ENCODE measurements at regions not wholly inside any gene's neighbourhood (a gene's known extent, or its start where the extent isn't known, plus 50 kb on each side); places are given as distances from the start of the nearest gene placed in this dataset.

GRCh38 chr2:123530004-123530403 is 495.1 kb upstream of the CNTNAP5 start:
- Histone ChIP-seq H3K9me3 (ENCODE audit: insufficient read depth, low read depth, low read length) (no peaks in the 10 kb centered on the region; the same call in 1 of the 2 replicates), H3K4me1 (ENCODE audit: insufficient read depth, low read length) (no peaks in the 10 kb centered on the region), H3K27ac (ENCODE audit: low read length) (no peak overlapping the region), H3K4me3 (ENCODE audit: low read length) (no peak overlapping the region), H3K36me3 (ENCODE audit: insufficient read depth, low read depth, low read length) (no peaks in the 10 kb centered on the region), H3K27me3 (ENCODE audit: insufficient read depth, low read length) (no peaks in the 10 kb centered on the region), H3K9ac (ENCODE audit: low read depth, low read length) (no peak overlapping the region)

GRCh38 chr2:123532126-123532525 is 493.0 kb upstream of the CNTNAP5 start:
- Histone ChIP-seq H3K27me3 (ENCODE audit: insufficient read depth, low read length) (no peaks in the 10 kb centered on the region), H3K4me3 (ENCODE audit: low read length) (no peak overlapping the region), H3K9ac (ENCODE audit: low read depth, low read length) (no peak overlapping the region), H3K9me3 (ENCODE audit: insufficient read depth, low read depth, low read length) (no peaks in the 10 kb centered on the region), H3K27ac (ENCODE audit: low read length) (no peak overlapping the region), H3K4me1 (ENCODE audit: insufficient read depth, low read length) (no peaks in the 10 kb centered on the region), H3K36me3 (ENCODE audit: insufficient read depth, low read depth, low read length) (no peaks in the 10 kb centered on the region)

GRCh38 chr2:123532994-123533393 is 492.1 kb upstream of the CNTNAP5 start:
- H3K9ac ChIP-seq (ENCODE audit: low read depth, low read length): no peak overlapping the region
- no peak overlapping the region for H3K27ac ChIP-seq (ENCODE audit: low read length)
- H3K36me3 ChIP-seq (ENCODE audit: insufficient read depth, low read depth, low read length): no peaks in the 10 kb centered on the region
- no peaks in the 10 kb centered on the region for H3K4me1 ChIP-seq (ENCODE audit: insufficient read depth, low read length)
- H3K27me3 ChIP-seq (ENCODE audit: insufficient read depth, low read length): no peaks in the 10 kb centered on the region
- no peak overlapping the region for H3K4me3 ChIP-seq (ENCODE audit: low read length)
- no peaks in the 10 kb centered on the region for H3K9me3 ChIP-seq (ENCODE audit: insufficient read depth, low read depth, low read length)

- Histone ChIP-seq H3K9me3 (ENCODE audit: insufficient read depth, low read depth, low read length) (no peaks in the 10 kb centered on the region), H3K27me3 (ENCODE audit: insufficient read depth, low read length) (no peaks in the 10 kb centered on the region), H3K36me3 (ENCODE audit: insufficient read depth, low read depth, low read length) (no peaks in the 10 kb centered on the region), H3K27ac (ENCODE audit: low read length) (no peak overlapping the region), H3K9ac (ENCODE audit: low read depth, low read length) (no peak overlapping the region), H3K4me3 (ENCODE audit: low read length) (no peak overlapping the region), H3K4me1 (ENCODE audit: insufficient read depth, low read length) (no peaks in the 10 kb centered on the region)
Observed at GRCh38 chr2:123540291-123540690, 484.8 kb upstream of the CNTNAP5 start.

- H3K36me3 ChIP-seq (ENCODE audit: insufficient read depth, low read depth, low read length): no peaks in the 10 kb centered on the region
Observed at GRCh38 chr2:123546353-123546752, 478.7 kb upstream of the CNTNAP5 start.

GRCh38 chr2:123563515-123563914 is 461.6 kb upstream of the CNTNAP5 start:
- Histone ChIP-seq H3K36me3 (ENCODE audit: insufficient read depth, low read depth, low read length) (no peaks in the 10 kb centered on the region), H3K9ac (ENCODE audit: low read depth, low read length) (no peak overlapping the region), H3K9me3 (ENCODE audit: insufficient read depth, low read depth, low read length) (no peaks in the 10 kb centered on the region), H3K4me3 (ENCODE audit: low read length) (no peak overlapping the region), H3K27ac (ENCODE audit: low read length) (no peak overlapping the region), H3K27me3 (ENCODE audit: insufficient read depth, low read length) (no peaks in the 10 kb centered on the region), H3K4me1 (ENCODE audit: insufficient read depth, low read length) (no peaks in the 10 kb centered on the region)

More at GRCh38 chr2:123546353-123546752, 478.7 kb upstream of the CNTNAP5 start:
- no peaks in the 10 kb centered on the region for H3K4me1 ChIP-seq (ENCODE audit: insufficient read depth, low read length)
- H3K9me3 ChIP-seq (ENCODE audit: insufficient read depth, low read depth, low read length): no peaks in the 10 kb centered on the region
- no peaks in the 10 kb centered on the region for H3K27me3 ChIP-seq (ENCODE audit: insufficient read depth, low read length)
- H3K9ac ChIP-seq (ENCODE audit: low read depth, low read length): no peak overlapping the region
- H3K4me3 ChIP-seq (ENCODE audit: low read length): no peak overlapping the region
- no peak overlapping the region for H3K27ac ChIP-seq (ENCODE audit: low read length)

- Histone ChIP-seq H3K4me1 (ENCODE audit: insufficient read depth, low read length) (no peaks in the 10 kb centered on the region), H3K4me3 (ENCODE audit: low read length) (no peak overlapping the region), H3K9me3 (ENCODE audit: insufficient read depth, low read depth, low read length) (no peaks in the 10 kb centered on the region), H3K36me3 (ENCODE audit: insufficient read depth, low read depth, low read length) (no peaks in the 10 kb centered on the region), H3K27me3 (ENCODE audit: insufficient read depth, low read length) (no peaks in the 10 kb centered on the region), H3K27ac (ENCODE audit: low read length) (no peak overlapping the region), H3K9ac (ENCODE audit: low read depth, low read length) (no peak overlapping the region)
Observed at GRCh38 chr2:123566291-123566946, 458.7 kb upstream of the CNTNAP5 start.

- H3K9me3 ChIP-seq (ENCODE audit: insufficient read depth, low read depth, low read length): no peaks in the 10 kb centered on the region
- no peaks in the 10 kb centered on the region for H3K27me3 ChIP-seq (ENCODE audit: insufficient read depth, low read length)
- no peaks in the 10 kb centered on the region for H3K36me3 ChIP-seq (ENCODE audit: insufficient read depth, low read depth, low read length)
- no peak overlapping the region for H3K27ac ChIP-seq (ENCODE audit: low read length)
- H3K4me1 ChIP-seq (ENCODE audit: insufficient read depth, low read length): no peaks in the 10 kb centered on the region
- H3K9ac ChIP-seq (ENCODE audit: low read depth, low read length): no peak overlapping the region
- no peak overlapping the region for H3K4me3 ChIP-seq (ENCODE audit: low read length)
Observed at GRCh38 chr2:123578016-123578415, 447.1 kb upstream of the CNTNAP5 start.

- H3K9ac ChIP-seq (ENCODE audit: low read depth, low read length): no peak overlapping the region
Observed at GRCh38 chr2:123596621-123597020, 428.5 kb upstream of the CNTNAP5 start.

GRCh38 chr2:123597988-123598387 is 427.1 kb upstream of the CNTNAP5 start:
- H3K9me3 ChIP-seq (ENCODE audit: insufficient read depth, low read depth, low read length): no peaks in the 10 kb centered on the region
- H3K9ac ChIP-seq (ENCODE audit: low read depth, low read length): no peak overlapping the region
- no peaks in the 10 kb centered on the region for H3K36me3 ChIP-seq (ENCODE audit: insufficient read depth, low read depth, low read length)
- H3K4me3 ChIP-seq (ENCODE audit: low read length): no peak overlapping the region
- H3K27ac ChIP-seq (ENCODE audit: low read length): no peak overlapping the region
- no peaks in the 10 kb centered on the region for H3K27me3 ChIP-seq (ENCODE audit: insufficient read depth, low read length)
- H3K4me1 ChIP-seq (ENCODE audit: insufficient read depth, low read length): no peaks in the 10 kb centered on the region

More at GRCh38 chr2:123596621-123597020, 428.5 kb upstream of the CNTNAP5 start:
- Histone ChIP-seq H3K27ac (ENCODE audit: low read length) (no peak overlapping the region), H3K36me3 (ENCODE audit: insufficient read depth, low read depth, low read length) (no peaks in the 10 kb centered on the region), H3K9me3 (ENCODE audit: insufficient read depth, low read depth, low read length) (peaks cover 6% of the 10 kb centered on the region; the same call in 1 of the 2 replicates), H3K4me1 (ENCODE audit: insufficient read depth, low read length) (no peaks in the 10 kb centered on the region), H3K27me3 (ENCODE audit: insufficient read depth, low read length) (no peaks in the 10 kb centered on the region), H3K4me3 (ENCODE audit: low read length) (no peak overlapping the region)

GRCh38 chr2:123606631-123607030 is 418.5 kb upstream of the CNTNAP5 start:
- no peak overlapping the region for H3K9ac ChIP-seq (ENCODE audit: low read depth, low read length)
- no peaks in the 10 kb centered on the region for H3K9me3 ChIP-seq (ENCODE audit: insufficient read depth, low read depth, low read length)
- H3K27me3 ChIP-seq (ENCODE audit: insufficient read depth, low read length): no peaks in the 10 kb centered on the region
- peaks cover 14% of the 10 kb centered on the region; the same call in 1 of the 2 replicates for H3K4me1 ChIP-seq (ENCODE audit: insufficient read depth, low read length)
- H3K27ac ChIP-seq (ENCODE audit: low read length): no peak overlapping the region
- H3K36me3 ChIP-seq (ENCODE audit: insufficient read depth, low read depth, low read length): no peaks in the 10 kb centered on the region
- H3K4me3 ChIP-seq (ENCODE audit: low read length): no peak overlapping the region

- H3K4me3 ChIP-seq (ENCODE audit: low read length): peak overlapping the region; percentile 12; the same call in 1 of the 2 replicates
- no peak overlapping the region for H3K27ac ChIP-seq (ENCODE audit: low read length)
- H3K27me3 ChIP-seq (ENCODE audit: insufficient read depth, low read length): no peaks in the 10 kb centered on the region
- H3K9ac ChIP-seq (ENCODE audit: low read depth, low read length): no peak overlapping the region
- no peaks in the 10 kb centered on the region for H3K36me3 ChIP-seq (ENCODE audit: insufficient read depth, low read depth, low read length)
- no peaks in the 10 kb centered on the region for H3K9me3 ChIP-seq (ENCODE audit: insufficient read depth, low read depth, low read length)
- peaks cover 14% of the 10 kb centered on the region; the same call in 1 of the 2 replicates for H3K4me1 ChIP-seq (ENCODE audit: insufficient read depth, low read length)
Observed at GRCh38 chr2:123609077-123609476, 416.0 kb upstream of the CNTNAP5 start.
